ENCODE measurements at regions not wholly inside any gene's neighbourhood (a gene's known extent, or its start where the extent isn't known, plus 50 kb on each side); places are given as distances from the start of the nearest gene placed in this dataset.

DNA sequence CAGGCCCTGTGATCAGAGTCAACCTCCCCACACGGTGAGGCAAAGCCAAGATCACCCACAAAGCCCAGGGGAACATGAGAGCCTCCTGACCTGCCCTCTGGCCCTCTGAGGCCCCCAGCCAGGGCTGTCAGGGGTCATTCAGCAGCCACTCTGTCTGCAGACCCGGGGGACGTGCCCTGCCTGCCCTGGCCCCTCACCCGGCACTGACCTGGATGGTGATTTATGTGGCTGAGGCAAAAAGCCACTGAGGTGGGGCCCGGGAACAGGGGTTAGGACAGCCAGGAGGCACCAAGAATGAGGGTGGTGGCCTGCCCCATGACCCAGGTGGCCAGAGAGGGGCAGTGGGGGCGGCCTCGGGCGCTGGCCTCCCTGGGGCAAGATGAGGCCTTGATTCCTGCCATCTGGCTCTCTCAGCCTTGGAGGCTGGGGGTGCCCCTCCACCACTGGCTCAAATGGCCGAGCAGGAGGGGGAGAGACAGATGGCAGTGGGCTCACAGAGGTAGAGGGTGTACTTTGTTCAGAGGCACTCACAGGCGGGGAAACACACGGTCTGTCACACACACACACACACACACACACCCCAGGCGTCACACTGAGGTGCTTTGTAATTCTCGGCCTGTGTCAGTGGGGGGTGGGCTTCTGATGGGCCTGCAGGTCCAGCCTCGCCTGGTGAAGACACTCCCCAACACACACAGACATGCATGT lies 174.0 kb upstream of the GSE1 start:
- Histone ChIP-seq H3K4me2 (replicated peaks; ENCODE audit: extremely low read depth, low read length, poor library complexity, severe bottlenecking) (no peak overlapping the region), H2AFZ (ENCODE audit: insufficient read depth, low read depth, low read length, poor library complexity, severe bottlenecking) (no peak overlapping the region), H3K9me3 (replicated peaks in 1 of 2; ENCODE audit: control insufficient read depth in 1 of 2, insufficient read depth in 1 of 2, low read length in 2 of 2) (no peaks in the 10 kb centered on the region), H3K4me3 (replicated peaks in 1 of 3; ENCODE audit: low read depth in 2 of 3, low read length in 3 of 3) (no peak overlapping the region), H3K4me1 (ENCODE audit: control insufficient read depth in 1 of 2, insufficient read depth in 2 of 2, low read length in 2 of 2) (peaks cover 9 to 10% of the 10 kb centered on the region in 2 donors), H3K27ac (ENCODE audit: low read depth in 1 of 2, low read length in 2 of 2) (no peak overlapping the region), H3K9ac (ENCODE audit: insufficient read depth, low read length, poor library complexity, severe bottlenecking) (no peak overlapping the region), H3K27me3 (ENCODE audit: control insufficient read depth in 2 of 2, insufficient read depth in 2 of 2, low read length in 2 of 2) (no peaks in the 10 kb centered on the region), H3K79me2 (ENCODE audit: insufficient read depth, low read length) (no peaks in the 10 kb centered on the region), H3K36me3 (replicated peaks in 1 of 2; ENCODE audit: control insufficient read depth in 1 of 2, insufficient read depth in 2 of 2, low read length in 2 of 2) (no peaks in the 10 kb centered on the region), H4K20me1 (ENCODE audit: insufficient read depth, low read length) (no peaks in the 10 kb centered on the region)
- H3K27ac Mint-ChIP-seq: no peak overlapping the region
- 99% methylated on average over 8 of the region's 14 CpGs for WGBS (ENCODE audit: insufficient coverage)
- no peaks in the 10 kb centered on the region for H3K9me3 Mint-ChIP-seq
- H3K4me1 Mint-ChIP-seq: peaks cover 10% of the 10 kb centered on the region
- TF ChIP-seq CTCF (IDR thresholded peaks at IDR 0.05): no peak
- DNase-seq: no peak
- H3K36me3 Mint-ChIP-seq: no peaks in the 10 kb centered on the region
- no peak overlapping the region for H3K4me3 Mint-ChIP-seq
- H3K27me3 Mint-ChIP-seq (ENCODE audit: low read depth in 3 of 3): peaks cover 2 to 6% (median 2%) of the 10 kb centered on the region in 3 donors
- intact Hi-C loops (cut with micrococcal nuclease): no loop called here

DNA sequence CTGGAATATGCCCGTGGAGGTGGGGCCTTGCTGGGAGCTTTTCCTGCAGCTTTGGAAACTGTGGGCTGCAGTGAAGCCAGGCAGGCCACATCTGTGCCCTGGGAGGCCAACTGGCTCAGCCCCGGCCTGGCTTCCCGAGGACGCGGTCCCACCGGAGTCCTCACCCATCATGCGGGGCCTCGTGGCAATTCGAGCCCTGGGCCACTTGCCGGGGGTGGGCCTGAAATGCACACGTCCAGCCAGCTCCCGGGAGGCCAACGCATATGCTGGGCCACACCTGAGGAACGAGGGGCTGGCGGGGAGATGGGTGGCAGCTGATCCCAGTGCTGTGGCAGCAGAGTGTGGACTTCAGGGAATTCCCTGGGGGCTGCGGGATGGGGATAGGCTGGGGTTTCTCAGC lies 172.4 kb upstream of the GSE1 start:
- no peaks in the 10 kb centered on the region for H4K20me1 ChIP-seq (ENCODE audit: insufficient read depth, low read length)
- DNase-seq: no peak
- H3K27ac Mint-ChIP-seq: no peak overlapping the region
- peaks cover 2 to 6% (median 2%) of the 10 kb centered on the region in 3 donors for H3K27me3 Mint-ChIP-seq (ENCODE audit: low read depth in 3 of 3)
- no peak overlapping the region for H3K4me3 ChIP-seq (replicated peaks in 1 of 3; ENCODE audit: low read depth in 2 of 3, low read length in 3 of 3)
- intact Hi-C loops (cut with micrococcal nuclease): no loop called here
- H3K36me3 Mint-ChIP-seq: no peaks in the 10 kb centered on the region
- no peaks in the 10 kb centered on the region for H3K27me3 ChIP-seq (ENCODE audit: control insufficient read depth in 2 of 2, insufficient read depth in 2 of 2, low read length in 2 of 2)
- H3K9me3 ChIP-seq (replicated peaks in 1 of 2; ENCODE audit: control insufficient read depth in 1 of 2, insufficient read depth in 1 of 2, low read length in 2 of 2): no peaks in the 10 kb centered on the region
- no peak overlapping the region for H3K9ac ChIP-seq (ENCODE audit: insufficient read depth, low read length, poor library complexity, severe bottlenecking)
- no peak overlapping the region for H3K4me3 Mint-ChIP-seq
- H3K27ac ChIP-seq (ENCODE audit: low read depth in 1 of 2, low read length in 2 of 2): no peak overlapping the region
- H3K36me3 ChIP-seq (replicated peaks in 1 of 2; ENCODE audit: control insufficient read depth in 1 of 2, insufficient read depth in 2 of 2, low read length in 2 of 2): no peaks in the 10 kb centered on the region
- H3K9me3 Mint-ChIP-seq: no peaks in the 10 kb centered on the region
- H3K79me2 ChIP-seq (ENCODE audit: insufficient read depth, low read length): no peaks in the 10 kb centered on the region
- peaks cover 9 to 10% of the 10 kb centered on the region in 2 donors for H3K4me1 ChIP-seq (ENCODE audit: control insufficient read depth in 1 of 2, insufficient read depth in 2 of 2, low read length in 2 of 2)
- H3K4me1 Mint-ChIP-seq: peaks cover 10% of the 10 kb centered on the region
- H3K4me2 ChIP-seq (replicated peaks; ENCODE audit: extremely low read depth, low read length, poor library complexity, severe bottlenecking): no peak overlapping the region
- H2AFZ ChIP-seq (ENCODE audit: insufficient read depth, low read depth, low read length, poor library complexity, severe bottlenecking): no peak overlapping the region
- TF ChIP-seq CTCF (IDR thresholded peaks at IDR 0.05): no peak
- WGBS (ENCODE audit: insufficient coverage): 97% methylated on average over 16 of the region's 16 CpGs

Data from CD14-positive monocyte (primary cell).